IMR-90 (cell line): ENCODE measurements at regions not wholly inside any gene's neighbourhood (a gene's known extent, or its start where the extent isn't known, plus 50 kb on each side); places are given as distances from the start of the nearest gene placed in this dataset.

ENCODE experiments used
- ATAC-seq: fragments of 200-7000 bp; cut with Tn5 transposase; 2 replicates; pipeline ENCODE4 v1.9.1; 2020; ENCODE audit warnings: low read depth, mild to moderate bottlenecking, moderate library complexity
- BruUV-seq: library from RNA; stranded (reverse); fragments of 400-500 nt; replicated peaks from 2 replicates; lab custom pipeline; 2021; lab: Mats Ljungman, UMichigan
- CTCF ChIA-PET: fragments of 300-600 bp; formaldehyde crosslinking; extraction: SDS; loops from one replicate; lab custom pipeline; 2021; ENCODE audit warnings: antibody characterized with exemption; lab: Yijun Ruan, JAX
- POLR2A ChIA-PET: fragments of 300-600 bp; sonication (Branson Sonifier 250); formaldehyde crosslinking; loops from one replicate; lab custom pipeline; 2022; ENCODE audit warnings: antibody characterized with exemption; ENCODE audit not compliant: unreplicated experiment; lab: Charles Lee
- DNase-seq: peaks from one replicate; pipeline ENCODE4 v3.0.0; 2013
- H2AFZ ChIP-seq: replicated peaks from 2 replicates; pipeline ENCODE3; 2013; ENCODE audit warnings: low read length, mild to moderate bottlenecking; ENCODE audit not compliant: poor library complexity
- H2AK5ac ChIP-seq: 2 replicates; pipeline ENCODE4 v1.6.1; 2013; ENCODE audit warnings: low read depth, low read length, inconsistent platforms
- H2AK9ac ChIP-seq: replicated peaks from 2 replicates; pipeline ENCODE3; 2013; ENCODE audit warnings: mild to moderate bottlenecking, low read depth, low read length, moderate library complexity; ENCODE audit not compliant: poor library complexity
- H2BK120ac ChIP-seq: 2 replicates; pipeline ENCODE4 v1.6.1; 2013; ENCODE audit warnings: low read depth, low read length, inconsistent platforms
- H2BK15ac ChIP-seq: 3 replicates; pipeline ENCODE4 v1.6.1; 2013; ENCODE audit warnings: low read depth, low read length, inconsistent platforms
- H2BK20ac ChIP-seq: 2 replicates; pipeline ENCODE4 v1.6.1; 2013; ENCODE audit warnings: low read depth, mild to moderate bottlenecking, inconsistent platforms, low read length, moderate library complexity
- H2BK5ac ChIP-seq: 2 replicates; pipeline ENCODE4 v1.6.1; 2013; ENCODE audit warnings: mild to moderate bottlenecking, low read depth, low read length, inconsistent platforms; ENCODE audit not compliant: poor library complexity, severe bottlenecking
- H3K14ac ChIP-seq: replicated peaks from 2 replicates; pipeline ENCODE4 v1.6.1; 2013; ENCODE audit warnings: low read depth, low read length, inconsistent platforms
- H3K18ac ChIP-seq: 2 replicates; pipeline ENCODE4 v1.6.1; 2013; ENCODE audit warnings: low read depth, low read length, control low read depth
- H3K23ac ChIP-seq: 2 replicates; pipeline ENCODE4 v1.6.1; 2013; ENCODE audit warnings: low read depth, low read length, inconsistent platforms
- H3K27ac ChIP-seq: 2 replicates; pipeline ENCODE4 v1.5.1; 2013; ENCODE audit warnings: mild to moderate bottlenecking, control low read depth, low read length; ENCODE audit not compliant: insufficient read depth
- H3K27me3 ChIP-seq: 2 replicates; pipeline ENCODE4 v1.6.1; 2013; ENCODE audit warnings: low read length; ENCODE audit not compliant: control insufficient read depth, insufficient read depth
- H3K36me3 ChIP-seq: 2 replicates; pipeline ENCODE4 v1.6.1; 2013; ENCODE audit warnings: low read length, mixed read lengths; ENCODE audit not compliant: control insufficient read depth, insufficient read depth
- H3K4ac ChIP-seq: 2 replicates; pipeline ENCODE4 v1.6.1; 2013; ENCODE audit warnings: low read depth, low read length, inconsistent platforms
- H3K4me1 ChIP-seq: 2 replicates; pipeline ENCODE4 v1.6.1; 2013; ENCODE audit warnings: low read length, mixed read lengths; ENCODE audit not compliant: control insufficient read depth, insufficient read depth
- H3K4me2 ChIP-seq: 2 replicates; pipeline ENCODE4 v1.6.1; 2013; ENCODE audit warnings: low read depth, mild to moderate bottlenecking, control low read depth, low read length, moderate library complexity
- H3K4me3 ChIP-seq: 2 replicates; pipeline ENCODE4 v1.5.1; 2013; ENCODE audit warnings: low read depth, mild to moderate bottlenecking, control low read depth, low read length, moderate library complexity; ENCODE audit not compliant: insufficient read depth
- H3K56ac ChIP-seq: 2 replicates; pipeline ENCODE4 v1.6.1; 2013; ENCODE audit warnings: low read length, inconsistent platforms; ENCODE audit not compliant: insufficient read depth; ENCODE audit errors: extremely low read depth
- H3K79me1 ChIP-seq, 2 experiments: 2 replicates each; pipeline ENCODE4 v1.6.1; 2013; ENCODE audit warnings: low read length in 2 of 2, inconsistent platforms in 1 of 2, low read depth in 1 of 2
- H3K9ac ChIP-seq: 2 replicates; pipeline ENCODE4 v1.6.1; 2013; ENCODE audit warnings: low read depth, low read length, control low read depth
- H3K9me1 ChIP-seq: 2 replicates; pipeline ENCODE4 v1.6.1; 2013; ENCODE audit warnings: low read length, inconsistent platforms; ENCODE audit not compliant: insufficient read depth
- H3K9me3 ChIP-seq: 2 replicates; pipeline ENCODE4 v1.6.1; 2013; ENCODE audit warnings: low read length; ENCODE audit not compliant: control insufficient read depth, insufficient read depth
- H4K20me1 ChIP-seq: 2 replicates; pipeline ENCODE4 v1.6.1; 2013; ENCODE audit warnings: low read length, inconsistent platforms; ENCODE audit not compliant: insufficient read depth
- H4K5ac ChIP-seq: 2 replicates; pipeline ENCODE4 v1.6.1; 2013; ENCODE audit warnings: mild to moderate bottlenecking, low read depth, low read length, control low read depth
- H4K8ac ChIP-seq, 2 experiments: 2 replicates each; pipeline ENCODE4 v1.6.1; 2013; ENCODE audit warnings: low read depth in 2 of 2, low read length in 2 of 2, control low read depth in 1 of 2, inconsistent platforms in 1 of 2
- H4K91ac ChIP-seq: 2 replicates; pipeline ENCODE4 v1.6.1; 2013; ENCODE audit warnings: low read depth, low read length, inconsistent platforms; ENCODE audit not compliant: insufficient read depth
- BHLHE40 ChIP-seq: fragments of 150-350 bp; IDR thresholded peaks from 2 replicates; pipeline ENCODE4 v1.6.1; 2016; ENCODE audit warnings: mild to moderate bottlenecking, low read depth, low read length
- CEBPB ChIP-seq: IDR thresholded peaks from 2 replicates; pipeline ENCODE4 v1.6.1; 2012; ENCODE audit warnings: low read depth, low read length, improper control_type of control experiment
- CHD1 ChIP-seq: IDR thresholded peaks from 2 replicates; pipeline ENCODE4 v1.6.1; 2012; ENCODE audit warnings: low read depth, low read length, improper control_type of control experiment
- FOS ChIP-seq: fragments of 150-350 bp; IDR thresholded peaks from 2 replicates; pipeline ENCODE4 v1.6.1; 2016; ENCODE audit warnings: low read depth, low read length
- MAFK ChIP-seq: IDR thresholded peaks from 2 replicates; pipeline ENCODE4 v1.6.1; 2012; ENCODE audit warnings: low read depth, low read length, improper control_type of control experiment
- MAZ ChIP-seq: IDR thresholded peaks from 2 replicates; pipeline ENCODE4 v1.6.1; 2012; ENCODE audit warnings: low read depth, mild to moderate bottlenecking, low read length, improper control_type of control experiment, moderate library complexity, borderline replicate concordance
- MXI1 ChIP-seq: IDR thresholded peaks from 2 replicates; pipeline ENCODE4 v1.6.1; 2012; ENCODE audit warnings: low read depth, mild to moderate bottlenecking, low read length, moderate library complexity, borderline replicate concordance
- NFE2L2 ChIP-seq: fragments of 150-350 bp; IDR thresholded peaks from 2 replicates; pipeline ENCODE4 v1.6.1; 2016; ENCODE audit warnings: low read depth, mild to moderate bottlenecking, low read length
- POLR2A ChIP-seq: IDR thresholded peaks from 2 replicates; pipeline ENCODE4 v1.6.1; 2012; ENCODE audit warnings: mild to moderate bottlenecking, low read depth, low read length
- RAD21 ChIP-seq: IDR thresholded peaks from 2 replicates; pipeline ENCODE4 v1.6.1; 2012; ENCODE audit warnings: low read length, improper control_type of control experiment
- RCOR1 ChIP-seq: IDR thresholded peaks from 2 replicates; pipeline ENCODE4 v1.6.1; 2012; ENCODE audit warnings: mild to moderate bottlenecking, low read length, improper control_type of control experiment; ENCODE audit not compliant: insufficient replicate concordance
- RFX5 ChIP-seq: IDR thresholded peaks from 2 replicates; pipeline ENCODE4 v1.8.0; 2012; ENCODE audit warnings: low read depth, mild to moderate bottlenecking, low read length, moderate library complexity
- SMC3 ChIP-seq: fragments of 150-350 bp; IDR thresholded peaks from 2 replicates; pipeline ENCODE4 v1.6.1; 2016; ENCODE audit warnings: low read depth, mild to moderate bottlenecking, antibody characterized with exemption, low read length, moderate library complexity
- WGBS, 2 experiments: methylation state at CpG; one replicate each; pipeline versions ENCODE4 v1.1.5 to v1.1.7; 2013; ENCODE audit warnings: missing lambda C conversion rate in 2 of 2; ENCODE audit not compliant: insufficient read length in 1 of 2; ENCODE audit errors: extremely low coverage in 2 of 2; 5-methylcytosine and 5-hydroxymethylcytosine counted together
- dilution Hi-C: fragments of 300-500 bp; cut with HindIII; formaldehyde crosslinking; loops from one replicate; pipeline ENCODE4 v1.14.3; 2018; ENCODE audit warnings: low sequenced_read_pairs; ENCODE audit not compliant: unreplicated experiment
- in situ Hi-C: fragments of 300-500 bp; cut with MboI; formaldehyde crosslinking; loops from 3 replicates; pipeline ENCODE4 v1.14.3; 2019; ENCODE audit warnings: low sequenced_read_pairs, inconsistent platforms, mixed read lengths
- intact Hi-C: fragments of 100-400 bp; cut with micrococcal nuclease; formaldehyde crosslinking; loops from 2 replicates; pipeline ENCODE4 v1.10.0; 2022
- TF ChIP-seq, protein P1 (sequence below): fragments of 150-350 bp; IDR thresholded peaks from 2 replicates; pipeline ENCODE4 v1.6.1; 2017; ENCODE audit warnings: mild to moderate bottlenecking, antibody characterized with exemption, low read length, low read depth
- TF ChIP-seq, protein P2 (sequence below): fragments of 150-350 bp; IDR thresholded peaks from 2 replicates; pipeline ENCODE4 v1.6.1; 2016; ENCODE audit warnings: low read depth, mild to moderate bottlenecking, low read length, moderate library complexity, borderline replicate concordance
- TF ChIP-seq, protein P3 (sequence below): conservative IDR thresholded peaks from 2 replicates; pipeline ENCODE4 v1.5.1; 2012; ENCODE audit warnings: mild to moderate bottlenecking, low read depth, low read length, improper control_type of control experiment

DNA sequence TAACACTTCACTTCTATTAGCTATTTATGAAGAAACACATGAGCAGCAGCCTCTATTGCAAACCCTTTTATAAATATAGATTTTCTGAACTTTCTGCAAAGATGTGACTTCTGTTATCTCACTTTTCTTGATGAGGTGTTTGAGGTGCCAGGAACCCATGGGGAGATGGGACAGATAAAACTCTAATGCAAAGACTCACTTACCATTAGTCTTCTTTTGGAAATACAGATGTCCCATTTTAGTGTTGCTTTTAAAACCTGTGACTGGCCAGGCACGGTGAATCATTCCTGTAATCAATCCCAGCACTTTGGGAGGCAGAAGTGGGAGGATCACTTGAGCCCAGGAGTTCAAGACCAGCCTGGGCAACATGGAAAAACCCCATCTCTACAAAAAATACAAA, 171.3 kb upstream of the GAS1 start:
- Histone ChIP-seq H2AK9ac (no peak overlapping the region), H3K56ac (no peak overlapping the region), H3K4me3 (no peak overlapping the region), H4K91ac (no peak overlapping the region), H2AK5ac (no peak overlapping the region), H3K4ac (no peak overlapping the region), H3K79me1 (no peaks in the 10 kb centered on the region), H3K14ac (no peak overlapping the region), H4K8ac (no peak overlapping the region), H4K5ac (no peak overlapping the region), H3K9me1 (no peaks in the 10 kb centered on the region; the same call in 1 of the 2 replicates), H3K4me2 (no peak overlapping the region), H2BK5ac (no peak overlapping the region), H4K20me1 (no peaks in the 10 kb centered on the region), H3K9ac (no peak overlapping the region), H2BK120ac (no peak overlapping the region), H3K36me3 (no peaks in the 10 kb centered on the region), H2AFZ (no peak overlapping the region), H3K23ac (no peak overlapping the region), H2BK15ac (no peak overlapping the region), H3K4me1 (peaks cover 5% of the 10 kb centered on the region), H3K27ac (no peak overlapping the region), H3K27me3 (no peaks in the 10 kb centered on the region), H2BK20ac (no peak overlapping the region), H3K9me3 (no peaks in the 10 kb centered on the region), H3K18ac (no peak overlapping the region)
- dilution Hi-C loops: no loop called here
- ChIA-PET CTCF (no interaction called here), POLR2A (no interaction called here)
- no TSS peak for BruUV-seq
- in situ Hi-C loops: no loop called here
- no CpG with 5 or more reads among the region's 1 CpG for WGBS, 2 experiments
- intact Hi-C loops: loop anchor here (5.0 kb wide), 1 partner anchor 204 kb away; no protein-coding TSS in a partner anchor
- no peak for TF ChIP-seq MXI1
- TF ChIP-seq CEBPB: no peak
- no peak for TF ChIP-seq RFX5
- TF ChIP-seq MAZ: no peak
- TF ChIP-seq RAD21: no peak
- TF ChIP-seq, protein P1, sequence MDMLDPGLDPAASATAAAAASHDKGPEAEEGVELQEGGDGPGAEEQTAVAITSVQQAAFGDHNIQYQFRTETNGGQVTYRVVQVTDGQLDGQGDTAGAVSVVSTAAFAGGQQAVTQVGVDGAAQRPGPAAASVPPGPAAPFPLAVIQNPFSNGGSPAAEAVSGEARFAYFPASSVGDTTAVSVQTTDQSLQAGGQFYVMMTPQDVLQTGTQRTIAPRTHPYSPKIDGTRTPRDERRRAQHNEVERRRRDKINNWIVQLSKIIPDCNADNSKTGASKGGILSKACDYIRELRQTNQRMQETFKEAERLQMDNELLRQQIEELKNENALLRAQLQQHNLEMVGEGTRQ: no peak
- no peak for TF ChIP-seq POLR2A
- no peak for TF ChIP-seq FOS
- TF ChIP-seq SMC3: no peak
- TF ChIP-seq, protein P2, sequence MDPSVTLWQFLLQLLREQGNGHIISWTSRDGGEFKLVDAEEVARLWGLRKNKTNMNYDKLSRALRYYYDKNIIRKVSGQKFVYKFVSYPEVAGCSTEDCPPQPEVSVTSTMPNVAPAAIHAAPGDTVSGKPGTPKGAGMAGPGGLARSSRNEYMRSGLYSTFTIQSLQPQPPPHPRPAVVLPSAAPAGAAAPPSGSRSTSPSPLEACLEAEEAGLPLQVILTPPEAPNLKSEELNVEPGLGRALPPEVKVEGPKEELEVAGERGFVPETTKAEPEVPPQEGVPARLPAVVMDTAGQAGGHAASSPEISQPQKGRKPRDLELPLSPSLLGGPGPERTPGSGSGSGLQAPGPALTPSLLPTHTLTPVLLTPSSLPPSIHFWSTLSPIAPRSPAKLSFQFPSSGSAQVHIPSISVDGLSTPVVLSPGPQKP: no peak
- TF ChIP-seq CHD1: no peak
- TF ChIP-seq RCOR1: no peak
- no peak for TF ChIP-seq BHLHE40
- TF ChIP-seq, protein P3, sequence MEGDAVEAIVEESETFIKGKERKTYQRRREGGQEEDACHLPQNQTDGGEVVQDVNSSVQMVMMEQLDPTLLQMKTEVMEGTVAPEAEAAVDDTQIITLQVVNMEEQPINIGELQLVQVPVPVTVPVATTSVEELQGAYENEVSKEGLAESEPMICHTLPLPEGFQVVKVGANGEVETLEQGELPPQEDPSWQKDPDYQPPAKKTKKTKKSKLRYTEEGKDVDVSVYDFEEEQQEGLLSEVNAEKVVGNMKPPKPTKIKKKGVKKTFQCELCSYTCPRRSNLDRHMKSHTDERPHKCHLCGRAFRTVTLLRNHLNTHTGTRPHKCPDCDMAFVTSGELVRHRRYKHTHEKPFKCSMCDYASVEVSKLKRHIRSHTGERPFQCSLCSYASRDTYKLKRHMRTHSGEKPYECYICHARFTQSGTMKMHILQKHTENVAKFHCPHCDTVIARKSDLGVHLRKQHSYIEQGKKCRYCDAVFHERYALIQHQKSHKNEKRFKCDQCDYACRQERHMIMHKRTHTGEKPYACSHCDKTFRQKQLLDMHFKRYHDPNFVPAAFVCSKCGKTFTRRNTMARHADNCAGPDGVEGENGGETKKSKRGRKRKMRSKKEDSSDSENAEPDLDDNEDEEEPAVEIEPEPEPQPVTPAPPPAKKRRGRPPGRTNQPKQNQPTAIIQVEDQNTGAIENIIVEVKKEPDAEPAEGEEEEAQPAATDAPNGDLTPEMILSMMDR: no peak
- TF ChIP-seq MAFK: no peak
- TF ChIP-seq NFE2L2: no peak
- ATAC-seq (no peak), DNase-seq (no peak)
